NOMO-1 (cell line): ENCODE measurements at regions not wholly inside any gene's neighbourhood (a gene's known extent, or its start where the extent isn't known, plus 50 kb on each side); places are given as distances from the start of the nearest gene placed in this dataset.

Experiments used
- DNase-seq, 2 experiments: peaks; one replicate each; lab custom pipeline; 2025; ENCODE audit not compliant: unreplicated experiment in 2 of 2; lab: John Stamatoyannopoulos, UW

- no peak for DNase-seq
These were observed 115.4 kb downstream of the AXIN2 start for GRCh38 chr17:65446043-65446442.

GRCh38 chr17:65444049-65444448 lies 117.4 kb downstream of the AXIN2 start:
- DNase-seq = no peak

GRCh38 chr17:65442691-65443090 lies 118.8 kb downstream of the AXIN2 start:
- no peak for DNase-seq

- DNase-seq = no peak
These were observed 119.2 kb downstream of the AXIN2 start for GRCh38 chr17:65442250-65442649.

- no peak for DNase-seq
These were observed 120.3 kb downstream of the AXIN2 start for GRCh38 chr17:65441053-65441605.

GRCh38 chr17:65438708-65439294 lies 122.6 kb downstream of the AXIN2 start:
- DNase-seq = no peak

GRCh38 chr17:65438173-65438572 lies 123.3 kb downstream of the AXIN2 start:
- no peak for DNase-seq

- DNase-seq = no peak
These were observed 124.6 kb downstream of the AXIN2 start for GRCh38 chr17:65436871-65437270.

- DNase-seq = no peak
These were observed 126.6 kb downstream of the AXIN2 start for GRCh38 chr17:65434878-65435277.

GRCh38 chr17:65434251-65434650 lies 127.2 kb downstream of the AXIN2 start:
- DNase-seq = no peak

GRCh38 chr17:65433592-65433991 lies 127.9 kb downstream of the AXIN2 start:
- no peak for DNase-seq

GRCh38 chr17:65433157-65433556 lies 128.3 kb downstream of the AXIN2 start:
- no peak for DNase-seq

- no peak for DNase-seq
These were observed 130.3 kb downstream of the AXIN2 start for GRCh38 chr17:65431116-65431515.

- DNase-seq = no peak
These were observed 131.1 kb downstream of the AXIN2 start for GRCh38 chr17:65430209-65430833.

GRCh38 chr17:65423346-65424140 lies 137.9 kb downstream of the AXIN2 start:
- DNase-seq = no peak

GRCh38 chr17:65418622-65419021 lies 142.8 kb downstream of the AXIN2 start:
- no peak for DNase-seq

- no peak for DNase-seq
These were observed 143.8 kb downstream of the AXIN2 start for GRCh38 chr17:65417406-65418221.

- DNase-seq = no peak
These were observed 145.5 kb downstream of the AXIN2 start for GRCh38 chr17:65415991-65416390.

- DNase-seq = no peak
These were observed 148.1 kb downstream of the AXIN2 start for GRCh38 chr17:65413390-65413789.

- DNase-seq = no peak
These were observed 152.1 kb downstream of the AXIN2 start for GRCh38 chr17:65409381-65409780.

GRCh38 chr17:65408050-65408449 lies 153.4 kb downstream of the AXIN2 start:
- no peak for DNase-seq
